GM19328 (cell line): ENCODE measurements at regions not wholly inside any gene's neighbourhood (a gene's known extent, or its start where the extent isn't known, plus 50 kb on each side); places are given as distances from the start of the nearest gene placed in this dataset.
"Not testable (repeated sequence)": the region's sequence is repeated elsewhere in the genome, so short reads cannot be mapped to it uniquely, and the experiment has no call there.

Source experiments
- ATAC-seq: cut with Tn5 transposase; IDR thresholded peaks from one replicate; pipeline ENCODE4 v1.9.1; 2021; ENCODE audit warnings: mild to moderate bottlenecking, moderate library complexity; ENCODE audit not compliant: unreplicated experiment

DNA sequence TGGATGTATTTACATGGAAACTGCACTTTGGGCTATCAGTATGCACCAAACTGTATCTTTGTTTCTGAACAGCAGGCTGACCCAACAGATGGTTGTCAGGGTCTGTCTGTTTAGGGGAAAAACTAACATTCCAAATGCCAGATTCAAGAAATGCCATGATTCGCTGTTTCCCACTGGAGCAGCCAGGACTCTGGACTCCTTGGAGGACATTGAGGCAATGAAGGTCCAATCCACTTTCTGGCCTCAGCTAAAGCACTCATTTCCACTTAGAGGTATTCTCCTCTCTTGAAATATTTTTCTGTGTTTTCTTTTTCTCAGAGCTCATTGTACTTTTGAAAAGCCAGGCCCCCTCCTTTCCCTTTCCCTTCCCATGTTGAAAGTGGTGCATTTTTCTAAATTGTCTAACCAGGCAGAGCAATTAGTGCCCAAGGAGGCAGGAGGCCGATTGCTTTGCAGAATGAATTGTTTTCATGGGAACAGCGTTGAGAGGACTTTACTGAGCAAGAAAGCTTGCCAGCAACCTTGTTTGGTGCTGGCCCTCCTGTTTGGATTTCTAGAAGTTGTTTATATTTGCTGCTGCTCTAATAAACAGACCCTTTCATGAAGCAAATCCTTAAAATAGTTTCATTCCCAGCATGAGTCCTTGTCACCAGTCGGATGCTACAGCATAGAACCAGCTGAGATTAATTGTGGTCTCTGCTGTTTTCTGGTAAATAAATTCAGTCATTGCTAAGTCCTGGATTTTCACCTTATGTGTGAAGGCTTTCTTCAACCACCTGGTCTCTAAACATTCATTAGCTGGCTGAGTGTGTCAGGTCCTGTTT is 132.8 kb upstream of the TAF11L2 start:
- no peak for ATAC-seq

DNA sequence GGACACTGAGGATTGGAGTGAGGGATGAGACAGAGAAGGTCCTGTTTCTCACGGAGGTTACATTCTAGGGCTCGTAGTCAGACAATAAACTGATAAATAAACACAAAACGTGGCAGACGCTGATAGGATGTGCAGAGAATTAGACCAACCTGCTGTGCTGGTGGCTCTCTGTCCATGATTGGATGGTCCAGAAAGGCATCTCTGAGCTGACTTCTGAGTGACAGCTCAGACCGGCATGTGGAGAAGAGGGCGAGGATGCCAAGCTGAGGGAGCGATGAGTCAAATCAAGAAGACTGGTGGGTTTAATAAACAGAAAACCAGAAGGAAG is 132.3 kb upstream of the TAF11L2 start:
- no peak for ATAC-seq

DNA sequence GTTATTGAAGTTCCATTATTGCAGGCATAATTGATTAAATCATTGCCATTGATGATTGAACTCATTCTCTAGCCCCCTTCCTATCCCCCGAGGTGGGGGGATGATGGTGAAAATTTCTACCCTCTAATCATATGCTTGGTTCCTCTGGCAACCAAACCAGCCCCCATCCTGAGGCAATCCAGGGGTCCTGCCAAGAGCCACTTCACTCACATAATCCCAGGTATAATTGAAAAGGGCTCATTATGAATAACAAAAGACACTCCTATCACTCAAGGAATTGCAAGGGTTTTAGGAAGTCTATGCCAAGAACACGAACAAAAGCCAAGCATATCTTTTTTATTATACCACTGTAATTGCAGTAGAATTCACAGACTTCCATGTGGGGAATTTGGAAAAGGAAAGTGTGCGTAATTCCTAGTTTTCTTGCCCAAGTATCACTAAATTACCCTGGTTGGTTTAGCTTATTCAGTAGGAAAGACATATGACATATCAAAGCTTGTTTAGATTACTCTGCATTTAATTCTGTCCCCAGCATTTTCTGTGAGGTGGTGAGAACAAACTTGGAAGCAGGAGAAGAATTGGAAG is 130.7 kb upstream of the TAF11L2 start:
- ATAC-seq = no peak

DNA sequence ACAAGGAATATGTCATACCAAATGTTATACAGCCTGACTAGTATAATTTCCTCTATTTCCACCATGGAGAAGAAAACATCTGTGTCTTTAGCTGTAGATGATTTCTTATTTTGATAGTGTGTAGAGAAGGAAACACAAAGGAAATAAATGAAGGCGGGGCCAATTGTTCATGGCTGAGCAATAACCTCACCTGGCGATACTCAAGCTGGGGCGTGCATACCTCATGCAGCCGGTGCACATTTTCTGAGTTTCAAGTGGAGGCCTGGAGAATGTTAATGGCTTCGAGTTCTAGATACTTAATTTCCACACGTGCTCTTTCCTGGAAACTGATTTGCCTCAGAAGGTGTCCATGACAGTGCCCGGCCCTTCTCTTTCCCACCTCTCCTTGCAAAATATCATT is 127.4 kb upstream of the TAF11L2 start:
- no peak for ATAC-seq

DNA sequence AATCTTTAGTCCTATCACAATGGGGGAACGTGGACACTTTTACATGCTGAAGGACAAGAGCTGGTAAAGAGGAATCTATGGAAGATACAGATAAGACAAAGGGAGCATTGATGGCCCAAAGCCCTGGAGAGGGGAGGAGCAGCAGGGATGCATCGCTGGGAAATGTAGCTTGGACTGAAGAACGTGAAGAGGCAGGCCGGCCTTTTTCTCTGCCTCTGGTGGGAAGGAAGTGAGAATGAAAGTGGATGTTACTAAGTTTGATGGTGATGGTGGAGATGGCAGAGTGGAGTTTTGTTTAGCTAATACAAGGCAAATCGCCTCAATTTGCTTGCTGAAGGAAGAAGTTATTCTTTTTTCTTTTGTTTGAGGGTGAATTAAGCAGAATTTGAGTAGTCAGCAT is 124.6 kb upstream of the TAF11L2 start:
- ATAC-seq = no peak

DNA sequence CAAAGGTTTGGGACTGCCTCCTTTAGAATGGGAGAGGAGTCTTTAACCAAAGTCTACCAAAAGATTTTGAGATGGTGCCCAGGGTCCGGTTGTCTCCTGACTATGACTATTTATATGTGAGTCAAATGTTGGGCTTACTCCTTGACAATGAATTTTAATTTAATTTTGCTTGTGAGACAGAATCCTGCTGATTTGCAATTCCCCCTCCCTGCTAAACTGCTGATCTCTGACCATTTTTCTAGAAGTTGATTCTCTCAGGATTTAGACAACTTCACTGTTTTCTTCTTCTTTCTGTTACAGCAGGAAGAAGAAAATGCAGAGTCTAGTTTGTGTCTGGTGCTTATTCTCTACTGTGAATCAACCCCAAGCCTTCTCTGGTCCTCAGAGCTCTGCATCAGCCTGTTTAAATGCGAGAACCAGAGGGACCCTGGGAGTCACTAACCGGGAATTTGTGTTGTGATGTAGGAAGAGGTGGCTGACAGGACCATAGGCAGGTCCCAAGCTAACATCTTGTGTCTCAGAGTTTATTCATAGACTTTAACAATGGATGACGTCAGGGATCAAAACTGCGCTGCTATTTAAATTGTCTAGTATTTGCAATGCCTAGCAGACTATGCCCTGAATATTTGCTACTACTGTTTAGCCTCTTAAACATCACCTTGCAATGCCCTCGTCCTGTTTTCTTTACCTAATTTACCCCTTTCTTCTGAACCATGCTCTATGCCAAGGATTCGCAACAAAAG is 124.0 kb upstream of the TAF11L2 start:
- ATAC-seq = no peak

DNA sequence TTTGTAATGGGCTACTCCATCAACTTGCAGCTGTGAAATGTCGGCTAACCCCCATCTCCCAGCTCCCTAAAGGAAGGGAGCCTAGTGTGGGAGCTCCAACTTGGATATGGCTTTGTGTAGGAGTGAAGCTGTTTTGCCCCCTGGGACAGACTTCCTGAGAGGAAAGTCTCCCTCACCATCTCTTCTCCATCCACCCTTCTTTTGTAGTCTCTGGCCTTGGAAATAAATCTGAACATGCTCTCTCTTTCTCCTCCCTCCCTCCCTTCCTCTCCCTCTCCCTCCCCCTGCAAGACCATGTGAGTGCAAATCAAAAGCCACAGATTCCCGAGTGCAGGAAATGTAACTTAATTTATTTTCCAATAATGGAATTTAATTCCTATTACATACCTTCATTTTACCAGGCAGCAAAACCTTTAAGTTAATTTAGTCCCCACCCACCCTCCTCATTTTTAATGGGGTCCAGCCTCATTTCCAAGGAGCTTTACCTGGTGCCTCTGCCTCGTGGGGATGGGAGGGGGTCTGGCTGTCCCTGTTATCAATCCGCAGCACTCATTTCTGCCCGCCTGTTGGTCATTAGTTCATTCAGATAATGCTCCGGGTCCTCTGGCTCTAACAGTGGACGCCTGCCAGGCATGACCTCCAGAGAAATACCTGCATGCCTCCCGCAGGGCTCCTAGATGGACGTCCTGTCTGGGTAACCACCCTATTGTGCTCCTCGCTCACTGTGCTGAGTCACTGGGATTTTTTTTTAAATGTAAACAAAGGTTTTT is 122.9 kb upstream of the TAF11L2 start:
- ATAC-seq = no peak

DNA sequence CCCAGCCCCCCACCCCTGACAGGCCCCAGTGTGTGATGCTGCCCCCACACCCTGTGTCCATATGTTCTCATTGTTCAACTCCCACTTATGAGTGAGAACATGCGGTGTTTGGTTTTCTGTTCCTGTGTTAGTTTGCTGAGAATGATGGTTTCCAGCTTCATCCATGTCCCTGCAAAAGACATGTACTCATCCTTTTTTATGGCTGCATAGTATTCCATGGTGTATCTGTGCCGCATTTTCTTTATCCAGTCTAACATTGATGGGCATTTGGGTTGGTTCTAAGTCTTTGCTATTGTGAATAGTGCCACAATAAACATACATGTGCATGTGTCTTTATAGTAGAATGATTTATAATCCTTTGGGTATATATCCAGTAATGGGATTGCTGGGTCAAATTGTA is 122.1 kb upstream of the TAF11L2 start:
- ATAC-seq = not testable (repeated sequence)

DNA sequence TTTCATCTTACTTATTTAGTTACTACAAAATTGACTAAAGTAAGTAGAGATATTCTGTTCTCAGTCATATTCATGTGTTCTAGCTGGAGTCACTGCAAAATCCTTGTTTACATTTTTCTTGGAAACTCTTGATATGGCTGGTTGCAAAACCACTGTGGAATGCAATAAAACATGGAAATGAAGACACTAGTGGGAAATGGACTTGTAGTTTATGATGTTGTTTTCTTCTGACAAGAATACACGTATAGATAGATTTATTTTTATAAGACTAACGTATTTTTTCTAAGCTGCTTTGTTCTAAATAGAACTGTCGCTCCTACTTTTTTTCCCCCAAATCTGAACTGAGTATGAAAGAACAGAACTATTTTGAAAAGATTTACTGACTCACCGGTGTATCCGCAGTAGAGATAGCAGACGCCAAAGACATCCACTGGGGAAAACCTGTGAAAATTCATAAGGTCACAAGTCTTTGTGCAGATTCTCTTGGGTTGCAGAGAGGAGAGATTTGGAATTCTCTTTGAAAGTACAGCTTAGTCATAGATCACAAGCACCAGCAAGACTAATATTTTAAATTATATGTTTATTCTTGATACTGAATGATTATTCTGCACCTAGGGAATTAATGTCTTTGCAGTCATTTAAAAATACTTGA is 119.6 kb upstream of the TAF11L2 start:
- ATAC-seq = no peak

DNA sequence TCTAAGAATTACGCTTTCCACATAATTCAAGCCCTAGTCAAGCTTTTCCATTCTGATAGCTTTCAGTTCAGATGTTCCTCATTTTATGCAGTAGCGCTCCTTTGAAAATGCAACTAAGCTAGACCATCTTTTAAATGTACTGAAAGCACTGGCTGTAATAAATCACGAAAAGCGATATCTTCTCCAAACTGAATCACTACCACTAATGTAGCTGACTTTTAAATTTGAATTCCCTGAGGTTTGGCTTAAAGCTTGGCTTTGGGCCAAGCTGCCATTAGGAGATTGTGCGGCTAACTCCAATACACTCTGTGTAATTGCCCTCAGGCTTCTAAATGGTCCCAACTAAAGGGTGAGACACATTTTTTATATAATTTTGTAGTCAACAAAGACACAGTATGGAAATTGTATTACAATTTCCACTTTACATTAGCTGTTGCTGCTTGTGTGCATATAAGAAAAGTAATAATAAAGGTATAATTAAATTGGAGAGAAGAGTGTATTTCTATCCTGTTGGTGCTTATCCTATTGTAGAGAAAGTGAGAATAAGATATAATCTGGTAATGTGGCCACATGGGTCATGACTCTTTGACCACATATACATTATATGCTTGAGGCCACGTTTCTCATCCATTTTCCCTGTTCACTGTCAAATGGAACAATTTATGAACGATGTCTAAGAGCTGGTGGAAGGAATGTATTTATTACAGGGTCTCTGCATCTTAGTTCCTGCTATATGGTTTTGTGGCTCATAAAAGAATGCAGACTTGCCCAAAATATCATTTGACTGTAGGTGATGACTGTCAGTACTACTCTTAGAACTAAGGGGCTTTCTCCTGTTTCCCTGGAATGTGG is 118.7 kb upstream of the TAF11L2 start:
- no peak for ATAC-seq

DNA sequence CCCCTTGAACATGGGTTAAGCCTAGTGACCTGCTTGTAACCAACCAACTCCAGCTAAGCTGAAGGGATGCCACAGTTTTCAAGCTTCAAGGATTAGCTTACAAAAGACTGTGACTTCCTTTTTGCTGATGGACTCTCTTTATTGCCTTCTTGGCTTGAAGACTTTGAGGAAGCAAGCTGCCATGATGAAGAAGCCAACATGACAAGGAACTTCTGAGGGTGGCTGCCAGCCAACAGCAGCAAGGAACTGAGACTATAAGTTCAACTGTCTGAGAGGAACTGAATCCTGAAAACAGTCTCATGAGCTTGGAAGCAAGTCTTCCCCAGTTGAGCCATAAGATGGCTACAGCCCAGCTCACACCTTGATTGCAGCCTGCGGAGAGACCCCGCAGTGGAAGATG is 116.1 kb upstream of the TAF11L2 start:
- no peak for ATAC-seq

DNA sequence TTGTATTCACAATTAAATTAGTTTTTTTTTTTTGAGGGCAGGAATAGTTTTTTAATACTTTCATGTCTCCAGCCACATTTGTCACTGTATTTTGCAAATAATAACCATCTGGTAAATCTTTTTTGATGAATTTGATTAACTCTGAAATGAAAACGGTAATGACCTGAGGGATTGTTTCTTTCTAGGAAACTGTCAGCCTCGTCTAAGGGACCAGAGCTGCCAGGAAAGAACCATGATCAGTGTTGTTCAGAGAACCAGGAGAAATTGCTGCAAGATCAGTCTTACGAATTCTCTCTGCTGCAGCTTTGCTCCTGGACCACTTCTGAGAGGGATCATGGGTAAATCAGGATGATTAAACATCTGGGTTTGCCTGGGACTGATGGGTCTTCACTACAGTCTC is 114.5 kb upstream of the TAF11L2 start:
- no peak for ATAC-seq

DNA sequence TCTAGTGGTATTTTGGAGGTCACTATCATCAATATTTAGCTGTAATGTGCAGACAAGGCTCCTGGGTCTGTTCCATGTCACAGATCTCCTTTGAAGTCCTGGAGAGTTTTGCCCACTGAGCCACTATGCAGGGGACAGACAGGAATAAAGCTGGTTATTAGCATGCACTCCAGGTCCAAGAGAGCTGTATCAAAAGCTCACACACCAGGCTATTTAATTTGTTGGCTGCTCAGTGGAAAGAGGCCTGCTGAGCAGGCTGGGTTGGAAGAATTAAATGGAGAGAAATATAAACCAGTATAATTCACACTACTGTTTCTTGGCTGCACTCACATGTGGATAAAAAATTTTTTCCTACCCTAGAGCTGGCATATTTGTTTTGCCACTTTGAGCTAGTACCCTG is 113.8 kb upstream of the TAF11L2 start:
- no peak for ATAC-seq

DNA sequence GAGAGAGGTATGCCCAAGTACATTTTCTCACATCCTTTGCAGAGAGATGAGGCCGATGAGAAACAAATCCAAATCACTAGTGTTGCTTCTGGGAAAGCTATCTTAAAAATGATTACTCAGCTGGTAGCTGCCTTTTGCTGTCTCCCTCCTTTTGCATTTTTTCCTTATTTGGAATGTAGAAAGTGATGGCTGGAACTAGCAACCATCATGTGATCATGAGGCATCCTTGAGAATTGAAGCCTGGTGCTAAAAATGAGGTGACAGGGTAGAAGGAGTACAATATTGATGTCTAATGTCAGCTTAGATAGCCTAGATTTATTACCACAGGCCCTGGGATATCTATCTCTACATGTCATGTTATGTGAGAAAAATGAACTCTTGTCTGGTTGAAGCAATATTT is 109.3 kb upstream of the TAF11L2 start:
- no peak for ATAC-seq

DNA sequence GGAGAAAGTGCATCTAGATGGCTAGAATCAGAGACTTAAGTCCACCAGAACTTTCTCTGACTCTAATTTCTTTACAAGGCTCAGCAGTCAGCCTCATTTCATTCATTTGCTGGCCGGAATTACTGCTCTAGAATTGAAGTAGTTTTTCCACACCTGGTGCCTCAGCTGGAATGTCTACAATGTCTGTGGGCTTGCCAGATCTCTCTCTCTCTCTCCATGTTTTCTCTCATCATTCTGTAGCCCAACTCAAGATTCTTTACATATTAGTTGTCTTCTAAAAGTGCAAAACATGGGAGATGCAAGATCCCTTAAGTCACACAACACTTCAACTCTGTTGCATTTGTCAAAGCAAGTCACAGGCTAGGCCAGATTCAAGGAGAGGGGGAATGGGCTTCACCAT is 103.9 kb upstream of the TAF11L2 start:
- ATAC-seq = no peak

DNA sequence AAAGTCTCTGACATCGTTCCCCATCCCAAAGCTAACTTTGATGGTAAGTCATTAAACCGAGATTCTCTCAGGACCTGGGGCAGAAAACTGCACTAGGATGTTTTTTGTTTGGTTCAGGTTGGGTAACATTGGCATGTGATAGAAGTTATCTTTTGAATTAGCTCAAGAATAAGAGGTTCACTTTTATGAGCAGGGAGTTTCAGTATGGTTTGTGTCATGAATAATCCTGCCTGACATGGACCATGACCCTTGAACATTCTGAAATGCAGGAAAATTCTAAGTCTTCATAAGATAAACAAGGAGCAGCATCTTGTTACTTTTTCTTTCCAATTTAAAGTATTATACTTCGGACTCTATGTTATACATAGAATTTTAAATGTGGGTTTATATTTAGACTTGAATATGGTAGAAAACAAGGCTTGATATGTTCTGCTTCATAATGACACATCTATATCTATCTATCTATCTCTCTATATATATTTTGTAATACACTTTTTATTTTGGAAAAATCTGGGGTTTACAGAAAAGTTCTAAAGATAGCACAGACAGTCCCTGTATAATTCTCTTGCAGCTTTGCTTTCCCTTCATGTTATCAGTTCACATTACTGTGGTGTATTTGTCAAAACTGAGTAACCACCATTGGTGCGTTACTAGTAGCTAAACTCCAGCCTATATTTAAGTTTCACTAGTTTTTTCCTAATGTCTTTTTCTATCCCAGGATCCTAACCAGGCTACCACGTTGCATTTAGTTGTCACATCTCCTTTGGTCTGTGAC is 102.7 kb upstream of the TAF11L2 start:
- ATAC-seq = no peak

DNA sequence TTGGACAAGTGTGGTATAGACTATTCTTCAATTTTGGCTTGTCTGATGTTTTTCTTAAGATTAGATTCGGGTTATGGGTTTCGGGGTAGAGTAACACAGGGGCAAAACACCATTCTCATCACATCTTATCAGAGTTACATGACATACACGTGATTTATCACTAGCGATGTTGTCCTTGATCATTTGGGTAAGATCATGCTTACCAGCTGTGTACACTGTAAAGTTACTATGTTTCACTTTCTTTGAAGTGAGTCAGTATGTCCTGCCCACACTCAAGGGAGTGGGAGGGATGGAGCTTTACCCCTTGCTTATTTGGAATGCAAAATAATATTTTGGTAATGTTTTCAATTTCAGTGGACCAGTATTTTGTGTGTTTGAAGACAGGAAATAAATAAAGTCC is 101.8 kb upstream of the TAF11L2 start:
- ATAC-seq = peak; percentile 55

DNA sequence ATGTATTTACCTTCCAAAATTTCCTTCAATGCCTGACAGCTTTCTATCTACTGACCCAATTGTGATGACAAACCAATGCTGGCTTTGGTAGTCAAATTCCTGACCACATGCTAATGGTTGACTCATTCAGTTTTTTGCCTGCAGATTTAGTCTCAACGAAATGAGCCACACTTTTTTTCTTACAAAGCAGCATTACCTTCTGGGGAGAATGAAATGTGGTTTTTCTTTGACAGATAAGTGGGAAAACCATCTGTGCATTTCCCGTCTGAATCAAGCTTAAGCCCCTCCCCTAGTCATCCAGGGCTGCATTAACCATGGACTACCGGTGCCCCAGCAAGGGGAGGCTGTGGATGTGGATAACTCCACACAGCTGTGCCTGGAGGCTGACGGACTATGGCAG is 99.6 kb upstream of the TAF11L2 start:
- no peak for ATAC-seq
